HG03378 (cell line): ENCODE measurements at regions not wholly inside any gene's neighbourhood (a gene's known extent, or its start where the extent isn't known, plus 50 kb on each side); places are given as distances from the start of the nearest gene placed in this dataset.
"Not testable (repeated sequence)": the region's sequence is repeated elsewhere in the genome, so short reads cannot be mapped to it uniquely, and the experiment has no call there.

Experiments
- ATAC-seq: cut with Tn5 transposase; IDR thresholded peaks from one replicate; pipeline ENCODE4 v1.9.1; 2021; ENCODE audit warnings: mild to moderate bottlenecking, moderate library complexity; ENCODE audit not compliant: unreplicated experiment

- ATAC-seq: no peak
Observed at GRCh38 chr18:26654616-26655524, 106.5 kb upstream of the KCTD1 start.

- ATAC-seq: no peak
Observed at GRCh38 chr18:26653943-26654615, 105.7 kb upstream of the KCTD1 start.

- ATAC-seq: no peak
Observed at GRCh38 chr18:26652501-26652900, 104.1 kb upstream of the KCTD1 start.

GRCh38 chr18:26650310-26651268 lies 102.2 kb upstream of the KCTD1 start:
- no peak for ATAC-seq

GRCh38 chr18:26649193-26649543 lies 100.8 kb upstream of the KCTD1 start:
- no peak for ATAC-seq

- no peak for ATAC-seq
Observed at GRCh38 chr18:26648509-26649192, 100.3 kb upstream of the KCTD1 start.

GRCh38 chr18:26646901-26647300 lies 98.5 kb upstream of the KCTD1 start:
- ATAC-seq: no peak

GRCh38 chr18:26642440-26643348 lies 94.3 kb upstream of the KCTD1 start:
- no peak for ATAC-seq

- no peak for ATAC-seq
Observed at GRCh38 chr18:26640541-26640940, 92.2 kb upstream of the KCTD1 start.

GRCh38 chr18:26639149-26639548 lies 90.8 kb upstream of the KCTD1 start:
- no peak for ATAC-seq

- no peak for ATAC-seq
Observed at GRCh38 chr18:26637983-26638382, 89.6 kb upstream of the KCTD1 start.

GRCh38 chr18:26637324-26637723 lies 89.0 kb upstream of the KCTD1 start:
- no peak for ATAC-seq

GRCh38 chr18:26635466-26635865 lies 87.1 kb upstream of the KCTD1 start:
- ATAC-seq: no peak

GRCh38 chr18:26634631-26635030 lies 86.3 kb upstream of the KCTD1 start:
- ATAC-seq: no peak

GRCh38 chr18:26631135-26631534 lies 82.8 kb upstream of the KCTD1 start:
- ATAC-seq: no peak

- no peak for ATAC-seq
Observed at GRCh38 chr18:26630596-26630995, 82.2 kb upstream of the KCTD1 start.

GRCh38 chr18:26628017-26628416 lies 79.7 kb upstream of the KCTD1 start:
- ATAC-seq: no peak

- ATAC-seq: no peak
Observed at GRCh38 chr18:26624443-26624842, 76.1 kb upstream of the KCTD1 start.

GRCh38 chr18:26623314-26623713 lies 75.0 kb upstream of the KCTD1 start:
- ATAC-seq: not testable (repeated sequence)
